Esophagus squamous epithelium (tissue), 5 donors: ENCODE measurements at regions not wholly inside any gene's neighbourhood (a gene's known extent, or its start where the extent isn't known, plus 50 kb on each side); places are given as distances from the start of the nearest gene placed in this dataset.

Source experiments
- DNase-seq: peaks from one replicate; lab custom pipeline; 2025; lab: John Stamatoyannopoulos, UW
- H3K27ac ChIP-seq, 4 donors: fragments of 200-600 bp; sonication (generic); one replicate each; pipeline ENCODE4 v1.5.1; 2016 to 2019; ENCODE audit warnings: mild to moderate bottlenecking in 1 of 4
- H3K27me3 ChIP-seq, 4 donors: fragments of 200-600 bp; sonication (generic); 1 replicate in 3 of 4; 2 replicates in 1 of 4; pipeline versions ENCODE4 v1.5.1 to v1.6.0; 2017 to 2021; ENCODE audit warnings: antibody characterized with exemption in 1 of 4
- H3K36me3 ChIP-seq, 3 donors: fragments of 200-600 bp; sonication (generic); one replicate each; pipeline ENCODE4 v1.5.1; 2016 to 2019
- H3K4me1 ChIP-seq, 3 donors: fragments of 200-600 bp; sonication (generic); one replicate each; pipeline ENCODE4 v1.5.1; 2017 to 2019
- H3K4me3 ChIP-seq, 4 donors: fragments of 200-600 bp; sonication (generic); 1 replicate in 3 of 4; 2 replicates in 1 of 4; pipeline ENCODE4 v1.5.1; 2016 to 2019; ENCODE audit warnings: mild to moderate bottlenecking in 2 of 4, moderate library complexity in 1 of 4
- H3K9me3 ChIP-seq, 3 donors: fragments of 200-600 bp; sonication (generic); one replicate each; pipeline ENCODE4 v1.5.1; 2016 to 2019
- POLR2A ChIP-seq, 4 donors: fragments of 450-650 bp; IDR thresholded peaks; one replicate each; pipeline ENCODE4 v1.6.1; 2017; ENCODE audit warnings: antibody characterized with exemption in 4 of 4, mild to moderate bottlenecking in 4 of 4, moderate library complexity in 3 of 4
- WGBS, 2 donors: methylation state at CpG; one replicate each; pipeline ENCODE4 v1.1.5; 2018; 5-methylcytosine and 5-hydroxymethylcytosine counted together
- intact Hi-C: fragments of 100-400 bp; cut with DNase I; formaldehyde crosslinking; loops from one replicate; pipeline ENCODE4 v1.15.0; 2022
- TF ChIP-seq, protein P1 (sequence below), 6 experiments: fragments of 450-650 bp in 4 of 6; fragments of 200-600 bp in 2 of 6; sonication (generic) in 2 of 6; IDR thresholded peaks; one replicate each; pipeline ENCODE4 v1.5.1; 2016 to 2019; ENCODE audit warnings: antibody characterized with exemption in 6 of 6, mild to moderate bottlenecking in 4 of 6, moderate library complexity in 4 of 6
- donor health status: DM: yes; HTN: yes; CAD: no.

DNA sequence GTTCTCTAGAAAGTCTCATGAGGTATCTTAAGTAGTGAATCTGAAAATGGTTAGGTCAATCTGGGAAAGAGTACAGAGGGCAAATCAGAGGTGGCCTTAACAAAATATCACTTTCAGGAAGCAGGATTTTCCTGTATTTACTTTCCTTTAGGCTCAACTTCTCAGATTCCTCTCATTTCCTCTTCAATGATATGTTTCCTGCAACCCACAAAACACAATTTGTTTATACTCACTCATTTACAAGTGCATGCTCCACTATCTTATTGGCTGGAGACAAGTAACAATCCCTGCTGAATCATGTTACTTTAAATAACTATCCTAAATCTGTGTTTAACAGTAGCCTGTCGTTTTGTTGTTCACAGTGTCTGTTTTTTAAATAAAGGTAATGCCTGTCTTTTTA is 228.1 kb downstream of the DSC3 start:
- intact Hi-C loops, result no loop called here
- WGBS, 2 donors, result 28 to 36% methylated on average over 1 of the region's 1 CpG
- no peaks in the 10 kb centered on the region for H3K9me3 ChIP-seq
- H3K27ac ChIP-seq, result no peak overlapping the region
- H3K4me1 ChIP-seq, result no peaks in the 10 kb centered on the region
- TF ChIP-seq, protein P1, sequence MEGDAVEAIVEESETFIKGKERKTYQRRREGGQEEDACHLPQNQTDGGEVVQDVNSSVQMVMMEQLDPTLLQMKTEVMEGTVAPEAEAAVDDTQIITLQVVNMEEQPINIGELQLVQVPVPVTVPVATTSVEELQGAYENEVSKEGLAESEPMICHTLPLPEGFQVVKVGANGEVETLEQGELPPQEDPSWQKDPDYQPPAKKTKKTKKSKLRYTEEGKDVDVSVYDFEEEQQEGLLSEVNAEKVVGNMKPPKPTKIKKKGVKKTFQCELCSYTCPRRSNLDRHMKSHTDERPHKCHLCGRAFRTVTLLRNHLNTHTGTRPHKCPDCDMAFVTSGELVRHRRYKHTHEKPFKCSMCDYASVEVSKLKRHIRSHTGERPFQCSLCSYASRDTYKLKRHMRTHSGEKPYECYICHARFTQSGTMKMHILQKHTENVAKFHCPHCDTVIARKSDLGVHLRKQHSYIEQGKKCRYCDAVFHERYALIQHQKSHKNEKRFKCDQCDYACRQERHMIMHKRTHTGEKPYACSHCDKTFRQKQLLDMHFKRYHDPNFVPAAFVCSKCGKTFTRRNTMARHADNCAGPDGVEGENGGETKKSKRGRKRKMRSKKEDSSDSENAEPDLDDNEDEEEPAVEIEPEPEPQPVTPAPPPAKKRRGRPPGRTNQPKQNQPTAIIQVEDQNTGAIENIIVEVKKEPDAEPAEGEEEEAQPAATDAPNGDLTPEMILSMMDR (IDR thresholded peaks at IDR 0.05), result no peak
- TF ChIP-seq POLR2A (IDR thresholded peaks at IDR 0.05), result no peak
- DNase-seq, result no peak
- no peak overlapping the region for H3K4me3 ChIP-seq
- no peaks in the 10 kb centered on the region for H3K27me3 ChIP-seq
- H3K36me3 ChIP-seq, result no peaks in the 10 kb centered on the region

DNA sequence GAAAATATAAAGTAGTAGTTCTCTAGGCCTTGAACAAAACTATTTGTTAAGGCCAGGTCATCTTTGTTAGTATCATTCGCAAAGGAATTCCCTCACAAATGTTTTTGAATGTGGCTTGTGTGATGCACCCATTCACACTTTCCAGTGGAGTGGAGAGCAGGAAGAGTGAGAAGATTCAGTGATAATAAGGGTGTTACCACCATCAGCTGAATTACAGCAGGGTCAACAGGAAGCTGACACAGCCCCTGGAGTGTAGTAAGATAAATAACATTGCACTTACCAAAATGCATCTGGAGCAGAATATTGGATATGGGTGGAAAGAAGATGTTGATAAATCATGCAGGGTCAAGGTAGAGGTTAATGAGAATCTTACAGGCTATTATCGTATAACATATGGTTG is 231.0 kb downstream of the DSC3 start:
- no peaks in the 10 kb centered on the region for H3K4me1 ChIP-seq
- no peaks in the 10 kb centered on the region for H3K27me3 ChIP-seq
- H3K36me3 ChIP-seq, result no peaks in the 10 kb centered on the region
- DNase-seq, result no peak
- H3K27ac ChIP-seq, result no peak overlapping the region
- TF ChIP-seq, protein P1 (IDR thresholded peaks at IDR 0.05), result no peak
- no peaks in the 10 kb centered on the region for H3K9me3 ChIP-seq
- 78 to 81% methylated on average over 2 of the region's 2 CpGs for WGBS, 2 donors
- H3K4me3 ChIP-seq, result no peak overlapping the region
- intact Hi-C loops, result no loop called here

DNA sequence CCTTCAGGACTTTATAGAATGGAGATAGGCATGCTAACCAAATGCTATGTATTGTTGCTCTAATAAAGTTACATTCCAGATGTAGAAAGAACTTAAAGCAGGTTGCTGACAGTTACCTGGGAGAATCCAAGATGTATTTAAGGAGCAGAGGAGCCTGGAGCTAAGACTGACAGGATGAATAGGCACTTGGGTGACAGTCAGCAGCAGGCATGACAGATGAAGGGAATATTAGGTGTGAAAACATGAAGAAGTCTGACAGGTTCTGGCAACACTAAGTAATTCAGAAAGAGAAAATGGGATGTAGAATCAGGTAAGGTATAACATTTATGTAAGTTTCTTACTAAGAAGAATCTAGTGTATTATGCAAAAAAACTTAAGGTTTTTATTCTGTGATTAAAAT is 232.0 kb downstream of the DSC3 start:
- Histone ChIP-seq H3K36me3 (no peaks in the 10 kb centered on the region), H3K27me3 (no peaks in the 10 kb centered on the region), H3K4me1 (no peaks in the 10 kb centered on the region), H3K9me3 (no peaks in the 10 kb centered on the region), H3K4me3 (no peak overlapping the region), H3K27ac (no peak overlapping the region)
- TF ChIP-seq, protein P1 (IDR thresholded peaks at IDR 0.05), result no peak
- no peak for TF ChIP-seq POLR2A (IDR thresholded peaks at IDR 0.05)
- no peak for DNase-seq
- intact Hi-C loops, result no loop called here

DNA sequence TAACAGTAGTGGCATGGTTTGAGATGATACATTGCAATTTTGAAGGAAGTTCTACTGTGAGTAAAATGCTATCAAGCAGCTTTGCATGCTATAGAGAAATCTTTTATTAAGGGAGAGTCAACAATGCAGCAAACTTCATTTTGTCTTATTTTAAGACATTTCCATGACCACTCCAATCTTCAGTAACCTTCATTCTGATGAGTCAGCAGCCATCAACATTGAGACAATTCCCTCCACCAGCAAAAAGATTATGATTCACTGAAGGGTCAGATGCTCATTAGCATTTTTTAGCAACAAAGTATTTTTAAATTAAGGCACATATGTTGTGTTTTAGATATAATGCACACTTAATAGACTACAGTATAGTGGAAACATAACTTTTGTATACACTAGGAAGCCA is 235.7 kb downstream of the DSC3 start:
- Histone ChIP-seq H3K27ac (no peak overlapping the region), H3K27me3 (no peaks in the 10 kb centered on the region), H3K4me3 (no peak overlapping the region), H3K9me3 (no peaks in the 10 kb centered on the region), H3K4me1 (no peaks in the 10 kb centered on the region), H3K36me3 (no peaks in the 10 kb centered on the region)
- intact Hi-C loops, result no loop called here
- DNase-seq, result no peak
- TF ChIP-seq, protein P1 (IDR thresholded peaks at IDR 0.05), result no peak
- TF ChIP-seq POLR2A (IDR thresholded peaks at IDR 0.05), result no peak

DNA sequence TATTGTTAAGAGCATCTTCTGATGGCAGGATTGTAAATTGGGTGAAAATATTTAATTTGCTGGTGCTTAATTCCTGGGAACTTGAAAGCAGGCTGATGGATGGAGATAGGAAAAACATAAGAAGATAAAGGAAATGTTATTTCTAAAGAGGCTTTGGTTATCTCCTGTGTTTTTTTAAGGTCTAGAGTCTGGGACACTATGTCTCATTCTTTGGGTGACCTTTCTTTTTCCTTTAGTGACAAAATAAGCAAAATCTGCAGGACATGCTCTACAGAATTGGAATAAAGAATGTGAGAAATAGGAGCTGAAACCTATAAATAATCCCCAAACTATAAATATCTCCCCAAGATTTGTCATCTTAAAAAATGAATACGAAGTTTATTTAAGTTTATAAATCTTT is 241.7 kb downstream of the DSC3 start:
- intact Hi-C loops, result no loop called here
- Histone ChIP-seq H3K9me3 (no peaks in the 10 kb centered on the region), H3K36me3 (no peaks in the 10 kb centered on the region), H3K27ac (no peak overlapping the region), H3K4me1 (no peaks in the 10 kb centered on the region), H3K27me3 (no peaks in the 10 kb centered on the region), H3K4me3 (no peak overlapping the region)
- no peak for DNase-seq
- TF ChIP-seq, protein P1 (IDR thresholded peaks at IDR 0.05), result no peak
- TF ChIP-seq POLR2A (IDR thresholded peaks at IDR 0.05), result no peak
- WGBS, 2 donors, result 25 to 32% methylated on average over 1 of the region's 1 CpG
